ENCODE measurements at regions not wholly inside any gene's neighbourhood (a gene's known extent, or its start where the extent isn't known, plus 50 kb on each side); places are given as distances from the start of the nearest gene placed in this dataset.

DNA sequence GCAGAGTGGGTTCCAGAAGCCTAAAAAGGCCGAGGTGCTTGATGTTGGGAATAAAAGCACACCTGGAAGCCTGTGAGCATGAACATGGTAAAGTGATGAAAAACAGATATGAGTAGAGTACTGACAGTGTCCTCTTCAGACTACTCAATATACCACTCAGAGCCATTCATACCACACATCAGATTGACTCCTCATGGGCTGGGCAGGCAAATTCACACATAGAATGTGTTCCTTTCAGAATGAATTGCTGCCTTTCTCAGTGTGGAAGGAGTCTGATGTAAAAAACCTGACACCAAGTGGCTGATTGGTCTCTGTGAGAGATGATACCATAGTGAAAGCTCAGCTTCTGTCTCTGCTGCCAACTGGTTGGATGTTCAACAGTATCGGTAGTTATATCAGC lies 442.7 kb downstream of the RAPGEF2 start:
- no peaks in the 10 kb centered on the region for H3K36me3 Mint-ChIP-seq (ENCODE audit: insufficient read depth, unreplicated experiment)

DNA sequence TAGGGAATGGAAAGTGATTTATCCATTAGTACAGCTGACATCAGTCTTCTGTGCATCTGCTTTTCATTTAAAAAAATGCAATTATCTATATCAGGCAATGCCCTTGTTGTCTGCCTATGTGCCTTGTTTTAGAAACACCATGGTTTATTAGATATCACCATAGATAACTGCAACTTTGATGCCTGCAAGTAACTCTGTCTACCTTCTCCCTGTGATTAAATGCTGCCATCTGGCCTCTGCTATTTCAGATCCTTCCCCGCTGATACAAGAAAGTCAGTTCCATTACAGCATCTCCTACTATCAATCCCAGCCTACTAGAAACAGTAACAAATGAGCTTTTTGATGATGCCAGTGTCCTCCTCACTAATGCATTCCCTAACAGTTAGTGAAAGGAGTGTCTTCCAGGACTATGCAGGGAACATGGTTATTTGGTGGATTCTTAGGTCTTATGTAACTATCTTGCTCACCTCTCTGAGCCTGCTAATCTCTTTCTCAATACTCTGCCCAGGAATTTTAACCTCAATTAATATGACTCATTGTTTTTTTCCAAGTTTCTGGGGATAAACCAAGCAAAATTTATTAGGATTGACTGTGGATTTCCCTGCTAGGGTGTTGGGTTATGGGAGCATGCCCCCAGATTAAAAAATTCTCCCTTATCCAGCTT lies 444.9 kb downstream of the RAPGEF2 start:
- intact Hi-C loops (cut with micrococcal nuclease) = no loop called here
- Mint-ChIP-seq H3K9me3 (ENCODE audit: unreplicated experiment) (no peaks in the 10 kb centered on the region), H3K36me3 (ENCODE audit: insufficient read depth, unreplicated experiment) (no peaks in the 10 kb centered on the region), H3K4me3 (ENCODE audit: unreplicated experiment) (no peak overlapping the region), H3K4me1 (ENCODE audit: insufficient read depth, unreplicated experiment) (peaks cover 22% of the 10 kb centered on the region), H3K27me3 (ENCODE audit: insufficient read depth, unreplicated experiment) (no peaks in the 10 kb centered on the region), H3K27ac (ENCODE audit: low read depth, unreplicated experiment) (no peak overlapping the region)
- POLR2A ChIA-PET = interaction anchor here (0.9 kb wide), 1 partner anchor 31 kb away, joined by 3 read pairs; no protein-coding TSS in a partner anchor
- CTCF ChIA-PET = interaction anchor here (0.8 kb wide), 1 partner anchor 70 kb away, joined by 3 read pairs; no protein-coding TSS in a partner anchor
- DNase-seq (ENCODE audit: unreplicated experiment) = peak; percentile 82
- BruUV-seq (replicated peaks) = no TSS peak
- TF ChIP-seq, protein P1, sequence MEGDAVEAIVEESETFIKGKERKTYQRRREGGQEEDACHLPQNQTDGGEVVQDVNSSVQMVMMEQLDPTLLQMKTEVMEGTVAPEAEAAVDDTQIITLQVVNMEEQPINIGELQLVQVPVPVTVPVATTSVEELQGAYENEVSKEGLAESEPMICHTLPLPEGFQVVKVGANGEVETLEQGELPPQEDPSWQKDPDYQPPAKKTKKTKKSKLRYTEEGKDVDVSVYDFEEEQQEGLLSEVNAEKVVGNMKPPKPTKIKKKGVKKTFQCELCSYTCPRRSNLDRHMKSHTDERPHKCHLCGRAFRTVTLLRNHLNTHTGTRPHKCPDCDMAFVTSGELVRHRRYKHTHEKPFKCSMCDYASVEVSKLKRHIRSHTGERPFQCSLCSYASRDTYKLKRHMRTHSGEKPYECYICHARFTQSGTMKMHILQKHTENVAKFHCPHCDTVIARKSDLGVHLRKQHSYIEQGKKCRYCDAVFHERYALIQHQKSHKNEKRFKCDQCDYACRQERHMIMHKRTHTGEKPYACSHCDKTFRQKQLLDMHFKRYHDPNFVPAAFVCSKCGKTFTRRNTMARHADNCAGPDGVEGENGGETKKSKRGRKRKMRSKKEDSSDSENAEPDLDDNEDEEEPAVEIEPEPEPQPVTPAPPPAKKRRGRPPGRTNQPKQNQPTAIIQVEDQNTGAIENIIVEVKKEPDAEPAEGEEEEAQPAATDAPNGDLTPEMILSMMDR (IDR thresholded peaks at IDR 0.05; ENCODE audit: unreplicated experiment) = no peak

More for the DNA sequence above, 442.7 kb downstream of the RAPGEF2 start:
- peaks cover 22% of the 10 kb centered on the region for H3K4me1 Mint-ChIP-seq (ENCODE audit: insufficient read depth, unreplicated experiment)
- intact Hi-C loops (cut with micrococcal nuclease) = no loop called here
- H3K27me3 Mint-ChIP-seq (ENCODE audit: insufficient read depth, unreplicated experiment) = no peaks in the 10 kb centered on the region
- BruUV-seq (replicated peaks) = no TSS peak
- TF ChIP-seq, protein P1 (IDR thresholded peaks at IDR 0.05; ENCODE audit: unreplicated experiment) = no peak
- DNase-seq (ENCODE audit: unreplicated experiment) = no peak
- H3K9me3 Mint-ChIP-seq (ENCODE audit: unreplicated experiment) = no peaks in the 10 kb centered on the region
- CTCF ChIA-PET = interaction anchor here (0.6 to 1.1 kb wide), 2 partner anchors 37 to 119 kb away, joined by 3 read pairs; no protein-coding TSS in a partner anchor
- H3K4me3 Mint-ChIP-seq (ENCODE audit: unreplicated experiment) = no peak overlapping the region
- no peak overlapping the region for H3K27ac Mint-ChIP-seq (ENCODE audit: low read depth, unreplicated experiment)
- POLR2A ChIA-PET = no interaction called here

DNA sequence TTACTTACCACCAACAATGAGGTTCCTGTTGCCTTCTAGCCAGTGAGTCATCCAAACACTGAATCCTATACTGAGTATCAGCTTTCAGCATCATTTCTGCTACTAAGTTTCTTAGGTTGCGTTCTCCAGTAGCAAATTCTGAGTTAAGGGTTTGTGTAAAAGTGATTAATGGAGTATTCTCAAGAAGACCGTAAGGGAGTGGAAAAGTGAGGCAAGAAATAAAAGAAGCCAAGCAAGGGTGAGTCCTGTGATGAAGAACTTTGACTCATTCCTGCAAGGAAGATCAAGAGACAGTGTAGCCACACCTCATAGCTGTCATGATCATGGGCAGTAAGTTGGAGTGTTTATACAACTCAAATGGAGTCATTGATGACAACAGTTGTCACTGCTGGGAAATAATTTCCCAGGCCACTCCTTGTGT lies 446.2 kb downstream of the RAPGEF2 start:
- intact Hi-C loops (cut with micrococcal nuclease) = no loop called here
- H3K4me3 Mint-ChIP-seq (ENCODE audit: unreplicated experiment) = peak overlapping the region; percentile 48
- H3K36me3 Mint-ChIP-seq (ENCODE audit: insufficient read depth, unreplicated experiment) = no peaks in the 10 kb centered on the region
- ChIA-PET POLR2A (interaction anchor here (0.7 kb wide), 1 partner anchor 559 kb away, joined by 3 read pairs; no protein-coding TSS in a partner anchor), CTCF (no interaction called here)
- peak overlapping the region; percentile 81 for H3K27ac Mint-ChIP-seq (ENCODE audit: low read depth, unreplicated experiment)
- no peaks in the 10 kb centered on the region for H3K27me3 Mint-ChIP-seq (ENCODE audit: insufficient read depth, unreplicated experiment)
- H3K9me3 Mint-ChIP-seq (ENCODE audit: unreplicated experiment) = no peaks in the 10 kb centered on the region
- peaks cover 22% of the 10 kb centered on the region for H3K4me1 Mint-ChIP-seq (ENCODE audit: insufficient read depth, unreplicated experiment)
- TF ChIP-seq, protein P1 (IDR thresholded peaks at IDR 0.05; ENCODE audit: unreplicated experiment) = no peak
- peak; percentile 80 for DNase-seq (ENCODE audit: unreplicated experiment)
- BruUV-seq (replicated peaks) = no TSS peak

DNA sequence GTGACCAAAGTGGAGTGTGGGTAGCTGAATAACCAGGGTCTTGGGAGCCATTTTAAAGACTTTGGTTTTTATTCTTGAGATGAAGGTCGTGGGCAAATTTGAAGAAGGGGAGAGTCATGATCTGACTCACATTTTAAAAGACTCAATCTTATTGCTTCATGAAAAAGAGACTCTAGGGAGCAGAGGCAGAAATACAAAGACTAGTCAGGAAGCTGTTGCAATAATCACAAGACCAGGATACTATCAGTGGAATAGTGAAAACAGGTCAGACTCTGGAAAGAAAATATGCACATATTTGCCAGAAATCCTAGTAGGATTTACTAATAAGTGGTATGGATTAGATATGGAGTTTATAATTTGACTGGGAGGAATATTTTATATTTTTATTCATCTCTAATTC lies 448.4 kb downstream of the RAPGEF2 start:
- BruUV-seq (replicated peaks) = no TSS peak
- H3K4me1 Mint-ChIP-seq (ENCODE audit: insufficient read depth, unreplicated experiment) = peaks cover 22% of the 10 kb centered on the region
- no peak overlapping the region for H3K4me3 Mint-ChIP-seq (ENCODE audit: unreplicated experiment)
- no peaks in the 10 kb centered on the region for H3K36me3 Mint-ChIP-seq (ENCODE audit: insufficient read depth, unreplicated experiment)
- POLR2A ChIA-PET = interaction anchor here (0.5 kb wide), 1 partner anchor 52 kb away, joined by 3 read pairs; no protein-coding TSS in a partner anchor
- H3K27ac Mint-ChIP-seq (ENCODE audit: low read depth, unreplicated experiment) = no peak overlapping the region
- no peaks in the 10 kb centered on the region for H3K9me3 Mint-ChIP-seq (ENCODE audit: unreplicated experiment)
- TF ChIP-seq, protein P1 (IDR thresholded peaks at IDR 0.05; ENCODE audit: unreplicated experiment) = no peak
- intact Hi-C loops (cut with micrococcal nuclease) = no loop called here
- H3K27me3 Mint-ChIP-seq (ENCODE audit: insufficient read depth, unreplicated experiment) = no peaks in the 10 kb centered on the region
- CTCF ChIA-PET = interaction anchor here (1.7 kb wide), 1 partner anchor 63 kb away, joined by 4 read pairs; no protein-coding TSS in a partner anchor
- peak; percentile 30 for DNase-seq (ENCODE audit: unreplicated experiment)
